Superior temporal gyrus (tissue), 1 donor: ENCODE measurements at regions not wholly inside any gene's neighbourhood (a gene's known extent, or its start where the extent isn't known, plus 50 kb on each side); places are given as distances from the start of the nearest gene placed in this dataset.
A peak's percentile ranks its signal among the peaks of the same experiment; 100 is the strongest.
"Not testable (repeated sequence)": the region's sequence is repeated elsewhere in the genome, so short reads cannot be mapped to it uniquely, and the experiment has no call there.

Source experiments
- DNase-seq: peaks from one replicate; pipeline ENCODE4 v3.0.0-alpha.2; 2016; ENCODE audit errors: extremely low spot score

GRCh38 chr3:90206482-90206881 lies 1099.1 kb downstream of the EPHA3 start:
- DNase-seq = not testable (repeated sequence)

DNA sequence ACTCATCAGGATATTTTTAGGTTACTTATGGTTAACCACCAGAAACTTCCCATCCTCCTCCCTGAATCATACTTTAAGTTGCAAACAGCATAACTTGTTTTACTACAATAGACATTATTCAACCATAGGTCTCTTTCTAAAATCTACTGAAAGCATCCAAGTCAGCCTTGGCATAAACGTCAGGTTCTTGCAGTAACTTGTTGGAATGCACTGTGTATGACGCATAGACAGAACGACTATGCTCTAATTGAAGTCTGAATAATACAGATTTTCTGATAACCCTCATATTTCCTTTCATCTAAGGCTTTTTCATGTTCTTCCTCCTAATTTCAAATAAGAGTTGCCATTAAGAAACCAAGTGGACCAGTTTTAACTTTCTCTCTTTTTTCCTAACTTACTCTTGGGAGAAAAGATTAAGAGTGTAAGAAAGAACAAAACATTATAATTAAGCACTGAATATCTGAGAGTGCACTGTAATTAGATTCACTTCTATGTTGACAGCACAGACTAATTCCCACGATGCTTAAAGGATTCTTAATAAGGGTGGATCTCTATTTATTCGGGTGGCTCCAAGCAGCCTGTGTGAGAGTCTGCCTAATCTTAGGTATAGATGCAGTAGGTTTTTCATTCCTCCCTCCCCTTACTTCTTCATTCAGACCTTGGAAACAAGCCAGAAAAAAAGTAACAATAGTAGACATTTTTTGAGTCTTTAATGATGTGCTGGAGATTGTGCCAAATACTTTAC lies 1100.1 kb downstream of the EPHA3 start:
- not testable (repeated sequence) for DNase-seq

- DNase-seq = peak; percentile 26
These were observed 1114.5 kb downstream of the EPHA3 start for GRCh38 chr3:90221900-90222299.

- DNase-seq = no peak
These were observed 1134.1 kb downstream of the EPHA3 start for GRCh38 chr3:90241481-90241880.

DNA sequence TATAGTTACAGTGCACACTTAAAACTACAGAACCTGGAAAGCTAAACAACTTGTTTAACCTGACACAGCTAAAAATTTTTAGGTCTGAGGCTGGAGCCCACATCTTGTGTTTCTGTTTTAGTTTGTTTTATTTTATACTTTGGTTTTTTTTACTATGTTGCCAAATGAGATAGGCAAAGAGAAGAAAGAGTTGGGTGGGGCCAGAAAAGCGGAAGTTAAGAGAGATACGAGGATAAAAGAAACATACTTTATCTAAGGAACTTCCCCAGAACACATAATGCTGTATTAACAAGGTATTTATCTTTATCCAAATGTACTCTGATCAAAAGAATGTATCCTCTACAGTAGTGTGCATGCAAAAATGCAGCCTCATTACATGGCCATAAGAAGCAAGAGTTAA lies 1145.7 kb downstream of the EPHA3 start:
- DNase-seq = no peak

- DNase-seq = no peak
These were observed 1154.3 kb downstream of the EPHA3 start for GRCh38 chr3:90261481-90262433.
